ENCODE measurements at regions not wholly inside any gene's neighbourhood (a gene's known extent, or its start where the extent isn't known, plus 50 kb on each side); places are given as distances from the start of the nearest gene placed in this dataset.
A peak's percentile ranks its signal among the peaks of the same experiment; 100 is the strongest.

DNA sequence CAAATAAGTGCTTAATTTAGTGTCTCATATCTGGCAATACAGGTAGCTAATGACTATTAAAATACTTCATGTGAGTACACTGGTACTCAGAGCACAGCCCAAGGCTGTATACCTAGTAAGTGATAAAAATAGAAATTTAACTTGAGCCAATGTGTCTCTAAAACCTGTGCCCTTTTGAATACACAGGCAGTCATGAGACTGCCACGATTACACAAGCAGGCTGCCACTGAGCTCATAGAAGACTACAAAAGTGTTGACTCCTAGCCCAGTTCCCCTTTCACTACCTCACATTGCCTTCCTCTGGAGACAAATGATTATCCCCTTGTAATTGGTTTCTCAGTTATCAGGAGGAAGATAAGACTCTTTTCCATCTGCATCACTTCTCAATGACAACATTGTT is 66.3 kb upstream of the PAPPA start:
- Histone ChIP-seq H3K27me3 (ENCODE audit: control insufficient read depth, extremely low read depth, insufficient read depth, low read length) (no peaks in the 10 kb centered on the region), H3K79me2 (ENCODE audit: control insufficient read depth, insufficient read depth, low read length) (no peaks in the 10 kb centered on the region), H3K9me1 (ENCODE audit: control insufficient read depth, extremely low read depth, insufficient read depth, low read length) (no peaks in the 10 kb centered on the region), H3K9me3 (ENCODE audit: control insufficient read depth, low read depth, low read length) (no peaks in the 10 kb centered on the region), H3K4me3 (ENCODE audit: control insufficient read depth in 2 of 3, extremely low read depth in 1 of 3, insufficient read depth in 2 of 3, low read depth in 1 of 3, low read length in 3 of 3) (no peak overlapping the region), H3K4me1 (ENCODE audit: control insufficient read depth, extremely low read depth, insufficient read depth, low read length) (peaks cover 16% of the 10 kb centered on the region), H3K4me2 (ENCODE audit: control insufficient read depth, extremely low read depth, insufficient read depth, low read depth, low read length) (peak overlapping the region; percentile 3), H4K20me1 (ENCODE audit: control insufficient read depth, extremely low read depth, insufficient read depth, low read length) (no peaks in the 10 kb centered on the region), H3K27ac (ENCODE audit: control insufficient read depth, insufficient read depth, low read length) (peak overlapping the region; percentile 3), H2AFZ (ENCODE audit: control insufficient read depth, low read length) (no peak overlapping the region), H3K36me3 (ENCODE audit: control insufficient read depth in 2 of 2, extremely low read depth in 1 of 2, insufficient read depth in 2 of 2, low read length in 2 of 2) (no peaks in the 10 kb centered on the region), H3K9ac (ENCODE audit: control insufficient read depth, extremely low read depth, insufficient read depth, low read length) (peak overlapping the region; percentile 7)
- TF ChIP-seq EZH2 (IDR thresholded peaks at IDR 0.05; ENCODE audit: low read length) = no peak
- TF ChIP-seq, protein P1, sequence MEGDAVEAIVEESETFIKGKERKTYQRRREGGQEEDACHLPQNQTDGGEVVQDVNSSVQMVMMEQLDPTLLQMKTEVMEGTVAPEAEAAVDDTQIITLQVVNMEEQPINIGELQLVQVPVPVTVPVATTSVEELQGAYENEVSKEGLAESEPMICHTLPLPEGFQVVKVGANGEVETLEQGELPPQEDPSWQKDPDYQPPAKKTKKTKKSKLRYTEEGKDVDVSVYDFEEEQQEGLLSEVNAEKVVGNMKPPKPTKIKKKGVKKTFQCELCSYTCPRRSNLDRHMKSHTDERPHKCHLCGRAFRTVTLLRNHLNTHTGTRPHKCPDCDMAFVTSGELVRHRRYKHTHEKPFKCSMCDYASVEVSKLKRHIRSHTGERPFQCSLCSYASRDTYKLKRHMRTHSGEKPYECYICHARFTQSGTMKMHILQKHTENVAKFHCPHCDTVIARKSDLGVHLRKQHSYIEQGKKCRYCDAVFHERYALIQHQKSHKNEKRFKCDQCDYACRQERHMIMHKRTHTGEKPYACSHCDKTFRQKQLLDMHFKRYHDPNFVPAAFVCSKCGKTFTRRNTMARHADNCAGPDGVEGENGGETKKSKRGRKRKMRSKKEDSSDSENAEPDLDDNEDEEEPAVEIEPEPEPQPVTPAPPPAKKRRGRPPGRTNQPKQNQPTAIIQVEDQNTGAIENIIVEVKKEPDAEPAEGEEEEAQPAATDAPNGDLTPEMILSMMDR (optimal IDR thresholded peaks at IDR 0.05 in 1 of 3, IDR thresholded peaks at IDR 0.05 in 1 of 3, conservative IDR thresholded peaks at IDR 0.05 in 1 of 3; ENCODE audit: extremely low read depth in 1 of 3, insufficient read depth in 2 of 3, low read length in 3 of 3) = no peak
- dilution Hi-C loops (cut with MboI; ENCODE audit: extremely low pct_ligation_motif_present, low sequenced_read_pairs) = no loop called here
- DNase-seq (ENCODE audit: low read depth, low spot score) (no peak), FAIRE-seq (peak; percentile 9)

DNA sequence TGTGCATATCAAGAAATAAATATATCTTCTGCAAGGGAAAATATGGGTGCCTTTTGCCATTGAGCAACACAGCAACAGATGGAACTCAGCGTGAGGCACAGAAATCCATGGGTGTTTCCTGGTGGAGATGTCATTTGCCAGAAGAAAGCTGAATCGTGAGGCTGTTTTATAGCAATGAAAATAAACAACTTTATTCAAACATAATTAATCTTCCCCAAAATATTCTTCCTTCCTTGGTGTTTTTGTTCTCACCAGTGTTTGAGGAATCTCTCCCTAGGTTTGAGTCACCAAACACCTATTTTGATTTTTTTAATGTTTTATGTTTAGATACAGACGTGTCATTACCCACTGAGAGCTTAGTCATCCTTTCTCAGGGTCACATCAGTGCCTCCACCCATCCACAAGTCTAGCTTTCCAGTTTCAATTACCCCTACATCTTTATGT is 65.8 kb upstream of the PAPPA start:
- Histone ChIP-seq H3K4me1 (ENCODE audit: control insufficient read depth, extremely low read depth, insufficient read depth, low read length) (peaks cover 16% of the 10 kb centered on the region), H3K27ac (ENCODE audit: control insufficient read depth, insufficient read depth, low read length) (peak overlapping the region; percentile 3), H3K4me2 (ENCODE audit: control insufficient read depth, extremely low read depth, insufficient read depth, low read depth, low read length) (peak overlapping the region; percentile 23), H3K27me3 (ENCODE audit: control insufficient read depth, extremely low read depth, insufficient read depth, low read length) (no peaks in the 10 kb centered on the region), H3K9me3 (ENCODE audit: control insufficient read depth, low read depth, low read length) (no peaks in the 10 kb centered on the region), H3K9ac (ENCODE audit: control insufficient read depth, extremely low read depth, insufficient read depth, low read length) (peak overlapping the region; percentile 7), H3K36me3 (ENCODE audit: control insufficient read depth in 2 of 2, extremely low read depth in 1 of 2, insufficient read depth in 2 of 2, low read length in 2 of 2) (no peaks in the 10 kb centered on the region), H3K9me1 (ENCODE audit: control insufficient read depth, extremely low read depth, insufficient read depth, low read length) (no peaks in the 10 kb centered on the region), H4K20me1 (ENCODE audit: control insufficient read depth, extremely low read depth, insufficient read depth, low read length) (no peaks in the 10 kb centered on the region), H3K79me2 (ENCODE audit: control insufficient read depth, insufficient read depth, low read length) (no peaks in the 10 kb centered on the region), H2AFZ (ENCODE audit: control insufficient read depth, low read length) (no peak overlapping the region), H3K4me3 (ENCODE audit: control insufficient read depth in 2 of 3, extremely low read depth in 1 of 3, insufficient read depth in 2 of 3, low read depth in 1 of 3, low read length in 3 of 3) (no peak overlapping the region)
- FAIRE-seq (peak; percentile 67), DNase-seq (ENCODE audit: low read depth, low spot score) (no peak)
- dilution Hi-C loops (cut with MboI; ENCODE audit: extremely low pct_ligation_motif_present, low sequenced_read_pairs) = no loop called here
- TF ChIP-seq, protein P1 (optimal IDR thresholded peaks at IDR 0.05 in 1 of 3, IDR thresholded peaks at IDR 0.05 in 1 of 3, conservative IDR thresholded peaks at IDR 0.05 in 1 of 3; ENCODE audit: extremely low read depth in 1 of 3, insufficient read depth in 2 of 3, low read length in 3 of 3) = no peak
- TF ChIP-seq EZH2 (IDR thresholded peaks at IDR 0.05; ENCODE audit: low read length) = no peak
